ENCODE measurements at regions not wholly inside any gene's neighbourhood (a gene's known extent, or its start where the extent isn't known, plus 50 kb on each side); places are given as distances from the start of the nearest gene placed in this dataset.

GRCh38 chr2:148567716-148568115, 76.8 kb upstream of the EPC2 start:
- TF ChIP-seq CTCF (conservative IDR thresholded peaks at IDR 0.05) (no peak), EZH2 (IDR thresholded peaks at IDR 0.05; ENCODE audit: low read depth) (no peak)
